ENCODE measurements at regions not wholly inside any gene's neighbourhood (a gene's known extent, or its start where the extent isn't known, plus 50 kb on each side); places are given as distances from the start of the nearest gene placed in this dataset.

DNA sequence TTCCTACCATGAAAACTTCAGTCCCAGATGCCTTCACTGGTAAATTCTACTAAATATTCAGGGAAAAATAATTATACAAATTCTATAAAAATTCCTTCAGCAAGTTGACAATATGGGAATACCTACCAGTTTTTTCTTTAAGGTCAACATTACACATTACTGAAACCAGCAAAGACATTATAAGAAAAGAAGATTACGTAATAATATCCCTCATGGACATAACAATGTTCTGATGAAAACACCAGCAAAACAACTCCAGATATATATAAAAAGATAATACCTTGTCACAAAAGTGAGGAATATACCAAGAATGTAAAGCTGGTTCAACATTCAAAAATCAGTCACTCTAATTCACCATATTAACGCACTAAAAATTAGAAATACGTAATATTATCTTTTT, 507.9 kb downstream of the DMRTA1 start:
- Histone ChIP-seq H3K9ac (ENCODE audit: low read length) (no peak overlapping the region), H3K9me3 (ENCODE audit: low read length) (no peaks in the 10 kb centered on the region), H3F3A (ENCODE audit: insufficient read depth, low read length, poor library complexity, severe bottlenecking) (no peaks in the 10 kb centered on the region), H3K4me3 (ENCODE audit: low read length) (no peak overlapping the region), H2AFZ (ENCODE audit: low read depth, low read length) (no peak overlapping the region), H3K27ac (ENCODE audit: low read length) (no peak overlapping the region), H3K36me3 (ENCODE audit: insufficient read depth, low read length) (no peaks in the 10 kb centered on the region), H3K27me3 (ENCODE audit: insufficient read depth, low read depth, low read length) (no peaks in the 10 kb centered on the region), H4K20me1 (ENCODE audit: insufficient read depth) (no peaks in the 10 kb centered on the region), H3K4me2 (ENCODE audit: low read length) (no peak overlapping the region), H3K79me2 (replicated peaks; ENCODE audit: insufficient read depth, low read length) (no peaks in the 10 kb centered on the region), H3K9me2 (ENCODE audit: insufficient read depth, low read length) (no peaks in the 10 kb centered on the region)
- TF ChIP-seq POLR2AphosphoS5 (IDR thresholded peaks at IDR 0.05) (no peak), RAD21 (conservative IDR thresholded peaks at IDR 0.05) (no peak), EP300 (conservative IDR thresholded peaks at IDR 0.05; ENCODE audit: poor library complexity, severe bottlenecking) (no peak), TAF1 (IDR thresholded peaks at IDR 0.05; ENCODE audit: low read depth) (no peak), MXI1 (conservative IDR thresholded peaks at IDR 0.05; ENCODE audit: poor library complexity, severe bottlenecking) (no peak), SMC3 (conservative IDR thresholded peaks at IDR 0.05; ENCODE audit: poor library complexity) (no peak), EZH2 (IDR thresholded peaks at IDR 0.05; ENCODE audit: borderline replicate concordance, insufficient read depth, low read length, poor library complexity, severe bottlenecking) (no peak)
- TF ChIP-seq, protein P1, sequence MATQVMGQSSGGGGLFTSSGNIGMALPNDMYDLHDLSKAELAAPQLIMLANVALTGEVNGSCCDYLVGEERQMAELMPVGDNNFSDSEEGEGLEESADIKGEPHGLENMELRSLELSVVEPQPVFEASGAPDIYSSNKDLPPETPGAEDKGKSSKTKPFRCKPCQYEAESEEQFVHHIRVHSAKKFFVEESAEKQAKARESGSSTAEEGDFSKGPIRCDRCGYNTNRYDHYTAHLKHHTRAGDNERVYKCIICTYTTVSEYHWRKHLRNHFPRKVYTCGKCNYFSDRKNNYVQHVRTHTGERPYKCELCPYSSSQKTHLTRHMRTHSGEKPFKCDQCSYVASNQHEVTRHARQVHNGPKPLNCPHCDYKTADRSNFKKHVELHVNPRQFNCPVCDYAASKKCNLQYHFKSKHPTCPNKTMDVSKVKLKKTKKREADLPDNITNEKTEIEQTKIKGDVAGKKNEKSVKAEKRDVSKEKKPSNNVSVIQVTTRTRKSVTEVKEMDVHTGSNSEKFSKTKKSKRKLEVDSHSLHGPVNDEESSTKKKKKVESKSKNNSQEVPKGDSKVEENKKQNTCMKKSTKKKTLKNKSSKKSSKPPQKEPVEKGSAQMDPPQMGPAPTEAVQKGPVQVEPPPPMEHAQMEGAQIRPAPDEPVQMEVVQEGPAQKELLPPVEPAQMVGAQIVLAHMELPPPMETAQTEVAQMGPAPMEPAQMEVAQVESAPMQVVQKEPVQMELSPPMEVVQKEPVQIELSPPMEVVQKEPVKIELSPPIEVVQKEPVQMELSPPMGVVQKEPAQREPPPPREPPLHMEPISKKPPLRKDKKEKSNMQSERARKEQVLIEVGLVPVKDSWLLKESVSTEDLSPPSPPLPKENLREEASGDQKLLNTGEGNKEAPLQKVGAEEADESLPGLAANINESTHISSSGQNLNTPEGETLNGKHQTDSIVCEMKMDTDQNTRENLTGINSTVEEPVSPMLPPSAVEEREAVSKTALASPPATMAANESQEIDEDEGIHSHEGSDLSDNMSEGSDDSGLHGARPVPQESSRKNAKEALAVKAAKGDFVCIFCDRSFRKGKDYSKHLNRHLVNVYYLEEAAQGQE (IDR thresholded peaks at IDR 0.05; ENCODE audit: borderline replicate concordance), result no peak
- TF ChIP-seq, protein P2, sequence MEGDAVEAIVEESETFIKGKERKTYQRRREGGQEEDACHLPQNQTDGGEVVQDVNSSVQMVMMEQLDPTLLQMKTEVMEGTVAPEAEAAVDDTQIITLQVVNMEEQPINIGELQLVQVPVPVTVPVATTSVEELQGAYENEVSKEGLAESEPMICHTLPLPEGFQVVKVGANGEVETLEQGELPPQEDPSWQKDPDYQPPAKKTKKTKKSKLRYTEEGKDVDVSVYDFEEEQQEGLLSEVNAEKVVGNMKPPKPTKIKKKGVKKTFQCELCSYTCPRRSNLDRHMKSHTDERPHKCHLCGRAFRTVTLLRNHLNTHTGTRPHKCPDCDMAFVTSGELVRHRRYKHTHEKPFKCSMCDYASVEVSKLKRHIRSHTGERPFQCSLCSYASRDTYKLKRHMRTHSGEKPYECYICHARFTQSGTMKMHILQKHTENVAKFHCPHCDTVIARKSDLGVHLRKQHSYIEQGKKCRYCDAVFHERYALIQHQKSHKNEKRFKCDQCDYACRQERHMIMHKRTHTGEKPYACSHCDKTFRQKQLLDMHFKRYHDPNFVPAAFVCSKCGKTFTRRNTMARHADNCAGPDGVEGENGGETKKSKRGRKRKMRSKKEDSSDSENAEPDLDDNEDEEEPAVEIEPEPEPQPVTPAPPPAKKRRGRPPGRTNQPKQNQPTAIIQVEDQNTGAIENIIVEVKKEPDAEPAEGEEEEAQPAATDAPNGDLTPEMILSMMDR (IDR thresholded peaks at IDR 0.05; ENCODE audit: poor library complexity, severe bottlenecking), result no peak

DNA sequence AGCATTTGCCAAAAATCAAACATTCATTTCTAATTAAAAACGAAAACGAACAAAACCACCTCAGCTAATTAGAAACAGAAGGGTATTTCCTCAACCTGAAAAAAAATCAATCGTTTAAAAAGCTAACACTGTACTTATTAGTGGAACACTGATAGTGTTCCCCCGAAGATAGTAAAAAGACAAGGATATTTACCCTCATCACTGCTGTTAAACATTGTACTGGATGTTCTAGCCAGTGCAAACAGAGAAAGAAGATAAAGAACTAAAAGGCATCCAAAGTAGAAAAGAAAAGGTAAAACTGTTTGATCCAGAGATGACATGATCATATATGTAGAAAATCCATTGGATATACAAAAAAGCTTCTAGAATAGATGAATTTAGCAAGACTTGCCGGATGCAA, 508.3 kb downstream of the DMRTA1 start:
- H3K79me2 ChIP-seq (replicated peaks; ENCODE audit: insufficient read depth, low read length), result no peaks in the 10 kb centered on the region
- no peaks in the 10 kb centered on the region for H3K9me3 ChIP-seq (ENCODE audit: low read length)
- H3K9ac ChIP-seq (ENCODE audit: low read length), result no peak overlapping the region
- TF ChIP-seq, protein P2 (IDR thresholded peaks at IDR 0.05; ENCODE audit: poor library complexity, severe bottlenecking), result no peak
- TF ChIP-seq, protein P1 (IDR thresholded peaks at IDR 0.05; ENCODE audit: borderline replicate concordance), result no peak
- no peak for TF ChIP-seq EZH2 (IDR thresholded peaks at IDR 0.05; ENCODE audit: borderline replicate concordance, insufficient read depth, low read length, poor library complexity, severe bottlenecking)
- H3K36me3 ChIP-seq (ENCODE audit: insufficient read depth, low read length), result no peaks in the 10 kb centered on the region
- no peaks in the 10 kb centered on the region for H3K9me2 ChIP-seq (ENCODE audit: insufficient read depth, low read length)
- H3K27me3 ChIP-seq (ENCODE audit: insufficient read depth, low read depth, low read length), result no peaks in the 10 kb centered on the region
- H2AFZ ChIP-seq (ENCODE audit: low read depth, low read length), result no peak overlapping the region
- H3K4me3 ChIP-seq (ENCODE audit: low read length), result no peak overlapping the region
- no peak overlapping the region for H3K27ac ChIP-seq (ENCODE audit: low read length)
- no peaks in the 10 kb centered on the region for H3F3A ChIP-seq (ENCODE audit: insufficient read depth, low read length, poor library complexity, severe bottlenecking)
- no peaks in the 10 kb centered on the region for H4K20me1 ChIP-seq (ENCODE audit: insufficient read depth)
- H3K4me2 ChIP-seq (ENCODE audit: low read length), result no peak overlapping the region
